WTC11 (cell line): ENCODE measurements at regions not wholly inside any gene's neighbourhood (a gene's known extent, or its start where the extent isn't known, plus 50 kb on each side); places are given as distances from the start of the nearest gene placed in this dataset.
"Not testable (repeated sequence)": the region's sequence is repeated elsewhere in the genome, so short reads cannot be mapped to it uniquely, and the experiment has no call there.

Experiments used
- ATAC-seq: fragments of 200-7000 bp; cut with Tn5 transposase; 2 replicates; pipeline ENCODE4 v1.10.0; 2021; ENCODE audit warnings: mild to moderate bottlenecking, moderate library complexity
- CTCF ChIA-PET: fragments of 300-600 bp; sonication (Branson Sonifier 250); formaldehyde crosslinking; loops from one replicate; lab custom pipeline; 2021; ENCODE audit warnings: antibody characterized with exemption; lab: Charles Lee
- POLR2A ChIA-PET: fragments of 350-600 bp; sonication (Branson Sonifier 250); formaldehyde crosslinking; loops from one replicate; lab custom pipeline; 2021; ENCODE audit warnings: antibody characterized with exemption; lab: Charles Lee
- DNase-seq: peaks from one replicate; pipeline ENCODE4 v3.0.0; 2021; ENCODE audit warnings: low spot score
- H3K27ac Mint-ChIP-seq: 2 replicates; pipeline ENCODE4 v1.8.0; 2021; ENCODE audit warnings: mixed read lengths
- H3K27me3 Mint-ChIP-seq: 2 replicates; pipeline ENCODE4 v1.8.0; 2021; ENCODE audit warnings: low read depth, mild to moderate bottlenecking, moderate library complexity, mixed read lengths
- H3K36me3 Mint-ChIP-seq: 2 replicates; pipeline ENCODE4 v1.8.0; 2021; ENCODE audit warnings: mixed read lengths
- H3K4me1 Mint-ChIP-seq: 2 replicates; pipeline ENCODE4 v1.8.0; 2022; ENCODE audit warnings: mixed read lengths
- H3K4me3 Mint-ChIP-seq: 2 replicates; pipeline ENCODE4 v1.8.0; 2021; ENCODE audit warnings: mild to moderate bottlenecking, moderate library complexity, mixed read lengths
- H3K9me3 Mint-ChIP-seq: 2 replicates; pipeline ENCODE4 v1.8.0; 2021; ENCODE audit warnings: mixed read lengths
- ATF1 ChIP-seq: sonication (generic); formaldehyde crosslinking; IDR thresholded peaks from 2 replicates; pipeline ENCODE4 v1.8.1; 2023; ENCODE audit warnings: mild to moderate bottlenecking, moderate library complexity, missing genetic modification reagents
- ELF4 ChIP-seq: sonication (generic); formaldehyde crosslinking; IDR thresholded peaks from 2 replicates; pipeline ENCODE4 v1.8.1; 2022; ENCODE audit warnings: low read depth, mild to moderate bottlenecking, moderate library complexity, missing genetic modification reagents
- ESRRA ChIP-seq: sonication (generic); formaldehyde crosslinking; IDR thresholded peaks from 2 replicates; pipeline ENCODE4 v1.8.1; 2022; ENCODE audit warnings: mild to moderate bottlenecking, missing genetic modification reagents, borderline replicate concordance
- HMGA2 ChIP-seq: fragments of 250-450 bp; sonication (Bioruptor Pico); IDR thresholded peaks from 2 replicates; pipeline ENCODE4 v1.4.0; 2021; ENCODE audit warnings: mild to moderate bottlenecking, moderate library complexity
- JUN ChIP-seq: sonication (generic); formaldehyde crosslinking; IDR thresholded peaks from 2 replicates; pipeline ENCODE4 v1.8.0; 2023; ENCODE audit warnings: mild to moderate bottlenecking, missing genetic modification reagents
- NFYB ChIP-seq: sonication (generic); formaldehyde crosslinking; conservative IDR thresholded peaks from 2 replicates; pipeline ENCODE4 v1.8.0; 2022; ENCODE audit warnings: low read depth, missing genetic modification reagents
- TF ChIP-seq, protein P1 (sequence below): sonication (generic); formaldehyde crosslinking; IDR thresholded peaks from 2 replicates; pipeline ENCODE4 v1.8.0; 2023; ENCODE audit warnings: missing genetic modification reagents, mild to moderate bottlenecking, borderline replicate concordance
- TF ChIP-seq, protein P2 (sequence below): sonication (generic); formaldehyde crosslinking; IDR thresholded peaks from 2 replicates; pipeline ENCODE4 v1.8.1; 2022; ENCODE audit warnings: mild to moderate bottlenecking, moderate library complexity, missing genetic modification reagents
- TF ChIP-seq, protein P3 (sequence below): sonication (generic); formaldehyde crosslinking; IDR thresholded peaks from 2 replicates; pipeline ENCODE4 v1.8.0; 2022; ENCODE audit warnings: mild to moderate bottlenecking, missing genetic modification reagents
- TF ChIP-seq, protein P4 (sequence below): fragments of 250-450 bp; sonication (Bioruptor Pico); conservative IDR thresholded peaks from 2 replicates; pipeline ENCODE4 v1.9.0; 2021; ENCODE audit warnings: mild to moderate bottlenecking
- TF ChIP-seq, protein P5 (sequence below): fragments of 250-450 bp; sonication (Bioruptor Pico); IDR thresholded peaks from 2 replicates; pipeline ENCODE4 v1.9.0; 2021; ENCODE audit warnings: mild to moderate bottlenecking
- TF ChIP-seq, protein P6 (sequence below): sonication (generic); formaldehyde crosslinking; IDR thresholded peaks from 2 replicates; pipeline ENCODE4 v1.8.1; 2023; ENCODE audit warnings: mild to moderate bottlenecking, missing genetic modification reagents
- TF ChIP-seq, protein P7 (sequence below): sonication (generic); formaldehyde crosslinking; IDR thresholded peaks from 2 replicates; pipeline ENCODE4 v1.8.0; 2023; ENCODE audit warnings: mild to moderate bottlenecking, missing genetic modification reagents

DNA sequence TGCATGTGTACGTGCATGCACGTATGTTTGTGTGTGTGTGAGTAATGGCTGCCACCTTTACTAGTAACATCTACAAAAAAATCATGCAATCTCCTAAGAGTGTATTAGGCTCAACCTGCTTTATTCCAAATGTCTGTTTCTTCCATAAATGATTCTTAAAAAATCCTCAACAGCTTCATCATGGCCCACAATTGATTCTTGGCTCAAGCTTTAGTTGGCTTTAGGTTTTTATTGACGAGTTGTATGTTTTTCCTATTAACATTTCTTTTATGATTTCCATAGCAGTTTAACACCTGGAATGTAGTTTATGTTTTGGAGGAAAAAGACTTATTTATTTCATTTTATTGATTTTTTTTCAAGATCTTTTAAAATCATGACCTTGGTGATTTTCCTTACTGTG lies 121.9 kb upstream of the RAB18 start (continued):
- TF ChIP-seq, protein P1, sequence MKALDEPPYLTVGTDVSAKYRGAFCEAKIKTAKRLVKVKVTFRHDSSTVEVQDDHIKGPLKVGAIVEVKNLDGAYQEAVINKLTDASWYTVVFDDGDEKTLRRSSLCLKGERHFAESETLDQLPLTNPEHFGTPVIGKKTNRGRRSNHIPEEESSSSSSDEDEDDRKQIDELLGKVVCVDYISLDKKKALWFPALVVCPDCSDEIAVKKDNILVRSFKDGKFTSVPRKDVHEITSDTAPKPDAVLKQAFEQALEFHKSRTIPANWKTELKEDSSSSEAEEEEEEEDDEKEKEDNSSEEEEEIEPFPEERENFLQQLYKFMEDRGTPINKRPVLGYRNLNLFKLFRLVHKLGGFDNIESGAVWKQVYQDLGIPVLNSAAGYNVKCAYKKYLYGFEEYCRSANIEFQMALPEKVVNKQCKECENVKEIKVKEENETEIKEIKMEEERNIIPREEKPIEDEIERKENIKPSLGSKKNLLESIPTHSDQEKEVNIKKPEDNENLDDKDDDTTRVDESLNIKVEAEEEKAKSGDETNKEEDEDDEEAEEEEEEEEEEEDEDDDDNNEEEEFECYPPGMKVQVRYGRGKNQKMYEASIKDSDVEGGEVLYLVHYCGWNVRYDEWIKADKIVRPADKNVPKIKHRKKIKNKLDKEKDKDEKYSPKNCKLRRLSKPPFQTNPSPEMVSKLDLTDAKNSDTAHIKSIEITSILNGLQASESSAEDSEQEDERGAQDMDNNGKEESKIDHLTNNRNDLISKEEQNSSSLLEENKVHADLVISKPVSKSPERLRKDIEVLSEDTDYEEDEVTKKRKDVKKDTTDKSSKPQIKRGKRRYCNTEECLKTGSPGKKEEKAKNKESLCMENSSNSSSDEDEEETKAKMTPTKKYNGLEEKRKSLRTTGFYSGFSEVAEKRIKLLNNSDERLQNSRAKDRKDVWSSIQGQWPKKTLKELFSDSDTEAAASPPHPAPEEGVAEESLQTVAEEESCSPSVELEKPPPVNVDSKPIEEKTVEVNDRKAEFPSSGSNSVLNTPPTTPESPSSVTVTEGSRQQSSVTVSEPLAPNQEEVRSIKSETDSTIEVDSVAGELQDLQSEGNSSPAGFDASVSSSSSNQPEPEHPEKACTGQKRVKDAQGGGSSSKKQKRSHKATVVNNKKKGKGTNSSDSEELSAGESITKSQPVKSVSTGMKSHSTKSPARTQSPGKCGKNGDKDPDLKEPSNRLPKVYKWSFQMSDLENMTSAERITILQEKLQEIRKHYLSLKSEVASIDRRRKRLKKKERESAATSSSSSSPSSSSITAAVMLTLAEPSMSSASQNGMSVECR = no peak
- TF ChIP-seq, protein P2, sequence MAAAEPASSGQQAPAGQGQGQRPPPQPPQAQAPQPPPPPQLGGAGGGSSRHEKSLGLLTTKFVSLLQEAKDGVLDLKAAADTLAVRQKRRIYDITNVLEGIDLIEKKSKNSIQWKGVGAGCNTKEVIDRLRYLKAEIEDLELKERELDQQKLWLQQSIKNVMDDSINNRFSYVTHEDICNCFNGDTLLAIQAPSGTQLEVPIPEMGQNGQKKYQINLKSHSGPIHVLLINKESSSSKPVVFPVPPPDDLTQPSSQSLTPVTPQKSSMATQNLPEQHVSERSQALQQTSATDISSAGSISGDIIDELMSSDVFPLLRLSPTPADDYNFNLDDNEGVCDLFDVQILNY (CRISPR knock-in tag) = no peak
- TF ChIP-seq ESRRA (no peak), NFYB (CRISPR knock-in tag) (no peak)
- TF ChIP-seq, protein P3, sequence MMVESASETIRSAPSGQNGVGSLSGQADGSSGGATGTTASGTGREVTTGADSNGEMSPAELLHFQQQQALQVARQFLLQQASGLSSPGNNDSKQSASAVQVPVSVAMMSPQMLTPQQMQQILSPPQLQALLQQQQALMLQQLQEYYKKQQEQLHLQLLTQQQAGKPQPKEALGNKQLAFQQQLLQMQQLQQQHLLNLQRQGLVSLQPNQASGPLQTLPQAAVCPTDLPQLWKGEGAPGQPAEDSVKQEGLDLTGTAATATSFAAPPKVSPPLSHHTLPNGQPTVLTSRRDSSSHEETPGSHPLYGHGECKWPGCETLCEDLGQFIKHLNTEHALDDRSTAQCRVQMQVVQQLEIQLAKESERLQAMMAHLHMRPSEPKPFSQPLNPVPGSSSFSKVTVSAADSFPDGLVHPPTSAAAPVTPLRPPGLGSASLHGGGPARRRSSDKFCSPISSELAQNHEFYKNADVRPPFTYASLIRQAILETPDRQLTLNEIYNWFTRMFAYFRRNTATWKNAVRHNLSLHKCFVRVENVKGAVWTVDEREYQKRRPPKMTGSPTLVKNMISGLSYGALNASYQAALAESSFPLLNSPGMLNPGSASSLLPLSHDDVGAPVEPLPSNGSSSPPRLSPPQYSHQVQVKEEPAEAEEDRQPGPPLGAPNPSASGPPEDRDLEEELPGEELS (CRISPR knock-in tag) = no peak

DNA sequence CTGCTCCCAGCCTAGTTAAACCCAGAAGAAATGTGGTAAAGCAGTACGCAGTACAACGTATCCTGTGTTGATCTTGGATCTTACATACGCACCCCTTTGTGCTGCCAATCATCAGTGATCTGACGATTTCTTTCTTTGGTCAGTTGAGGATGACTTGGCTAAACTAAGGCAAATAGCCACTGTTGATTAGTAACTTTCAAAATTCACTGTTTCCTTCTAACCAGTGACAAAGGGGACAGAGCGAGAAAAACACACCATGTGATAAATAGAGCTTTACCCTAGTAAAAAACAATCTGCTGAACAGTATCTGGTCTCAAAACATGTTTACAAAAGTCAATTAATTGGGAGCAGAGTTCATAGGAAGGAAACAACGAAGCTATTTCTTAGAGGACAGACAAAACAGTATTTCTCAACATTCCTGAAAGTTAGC lies 123.2 kb upstream of the RAB18 start:
- H3K27ac Mint-ChIP-seq = no peak overlapping the region
- no peak overlapping the region for H3K4me3 Mint-ChIP-seq
- CTCF ChIA-PET = no interaction called here
- TF ChIP-seq ELF4 (CRISPR knock-in tag) (no peak), ATF1 (no peak), JUN (CRISPR knock-in tag) (no peak)
- ATAC-seq = no peak
- H3K36me3 Mint-ChIP-seq = no peaks in the 10 kb centered on the region
- H3K4me1 Mint-ChIP-seq = no peaks in the 10 kb centered on the region
- no peaks in the 10 kb centered on the region for H3K27me3 Mint-ChIP-seq
- POLR2A ChIA-PET = no interaction called here
- peaks cover 13% of the 10 kb centered on the region for H3K9me3 Mint-ChIP-seq
- DNase-seq = no peak

DNA sequence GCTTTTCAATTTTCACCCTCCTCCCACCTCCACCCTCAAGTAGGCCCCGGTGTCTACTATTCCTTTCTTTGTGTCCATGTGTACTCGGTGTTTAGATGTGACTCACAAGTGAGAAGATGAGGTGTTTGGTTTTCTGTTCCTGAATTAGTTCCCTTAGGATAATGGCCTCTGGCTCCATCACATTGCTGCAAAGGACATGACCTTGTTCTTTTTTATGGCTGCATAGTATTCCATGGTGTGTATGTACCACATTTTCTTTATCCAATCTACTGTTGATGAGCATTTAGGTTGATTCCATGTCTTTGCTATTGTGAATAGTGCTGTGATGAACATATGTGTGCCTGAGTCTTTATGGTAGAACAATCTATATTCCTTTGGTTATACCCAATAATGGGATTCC lies 125.1 kb upstream of the RAB18 start:
- H3K27me3 Mint-ChIP-seq, ATAC-seq, H3K4me1 Mint-ChIP-seq, DNase-seq, H3K4me3 Mint-ChIP-seq, H3K36me3 Mint-ChIP-seq, CTCF ChIA-PET, H3K27ac Mint-ChIP-seq, POLR2A ChIA-PET: not testable (repeated sequence)
- peaks cover 13% of the 10 kb centered on the region for H3K9me3 Mint-ChIP-seq

DNA sequence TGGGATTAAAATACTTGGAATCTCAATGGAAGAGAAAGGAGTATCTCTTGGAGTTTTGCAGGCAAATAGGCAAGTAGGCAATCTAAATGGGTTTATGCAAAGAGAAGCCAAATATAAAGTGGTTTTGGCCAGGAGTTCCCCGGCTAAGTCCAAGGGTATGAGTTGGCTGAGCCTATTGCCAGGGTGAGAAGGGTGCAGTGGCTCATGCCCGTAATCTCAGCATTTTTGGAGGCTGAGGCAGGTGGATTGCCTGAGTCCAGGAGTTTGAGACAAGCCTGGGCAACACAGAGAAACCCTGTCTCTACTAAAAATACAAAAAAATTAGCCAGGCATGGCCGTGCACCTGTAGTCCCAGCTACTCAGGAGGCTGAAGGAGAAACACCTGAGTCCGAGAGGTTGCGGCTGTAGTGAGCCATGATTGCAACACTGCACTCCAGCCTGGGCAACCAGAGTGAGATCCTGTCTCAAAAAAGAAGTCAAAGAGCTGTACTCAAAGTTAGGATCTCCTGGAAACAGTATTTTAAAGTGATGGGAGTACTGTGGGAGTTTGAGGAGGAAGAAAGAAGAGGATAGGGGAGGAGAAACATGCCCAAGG lies 130.4 kb upstream of the RAB18 start:
- CTCF ChIA-PET = no interaction called here
- POLR2A ChIA-PET = no interaction called here
- H3K9me3 Mint-ChIP-seq = no peaks in the 10 kb centered on the region
- no peaks in the 10 kb centered on the region for H3K36me3 Mint-ChIP-seq
- no peak overlapping the region for H3K4me3 Mint-ChIP-seq
- DNase-seq (no peak), ATAC-seq (no peak)
- H3K27me3 Mint-ChIP-seq = no peaks in the 10 kb centered on the region
- no peaks in the 10 kb centered on the region for H3K4me1 Mint-ChIP-seq
- no peak overlapping the region for H3K27ac Mint-ChIP-seq
- TF ChIP-seq, protein P4, sequence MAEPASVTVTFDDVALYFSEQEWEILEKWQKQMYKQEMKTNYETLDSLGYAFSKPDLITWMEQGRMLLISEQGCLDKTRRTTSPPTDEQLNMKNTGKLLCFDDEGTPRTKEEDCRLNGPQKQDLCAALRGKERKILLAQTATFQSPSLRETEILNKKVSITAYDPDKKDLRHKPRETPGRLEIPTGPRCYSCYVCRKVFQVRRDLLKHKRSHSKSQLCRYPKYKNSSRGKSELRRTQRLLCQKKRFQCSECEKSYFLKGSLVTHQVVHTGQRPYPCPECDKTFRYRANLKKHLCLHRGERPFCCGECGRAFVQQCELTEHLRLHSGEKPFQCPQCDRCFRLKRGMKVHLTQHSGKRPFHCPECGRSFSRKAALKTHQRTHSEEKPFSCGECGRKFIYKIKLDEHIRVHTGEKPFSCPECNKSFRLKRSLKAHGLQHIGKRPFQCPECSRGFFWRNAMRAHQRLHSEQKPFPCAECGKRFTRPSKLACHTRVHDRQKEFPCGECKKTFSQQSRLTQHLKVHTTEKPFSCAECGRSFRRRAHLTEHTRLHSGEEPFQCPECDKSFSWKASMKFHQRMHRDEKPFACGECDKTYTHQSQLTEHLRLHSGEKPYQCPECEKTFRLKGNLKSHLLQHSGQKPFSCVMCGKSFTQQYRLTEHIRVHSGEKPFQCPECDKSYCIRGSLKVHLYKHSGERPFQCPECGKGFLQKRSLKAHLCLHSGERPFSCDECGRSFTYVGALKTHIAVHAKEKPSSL (CRISPR knock-in tag) = no peak
- TF ChIP-seq JUN (CRISPR knock-in tag) (no peak), HMGA2 (CRISPR knock-in tag) (no peak)
- TF ChIP-seq, protein P5, sequence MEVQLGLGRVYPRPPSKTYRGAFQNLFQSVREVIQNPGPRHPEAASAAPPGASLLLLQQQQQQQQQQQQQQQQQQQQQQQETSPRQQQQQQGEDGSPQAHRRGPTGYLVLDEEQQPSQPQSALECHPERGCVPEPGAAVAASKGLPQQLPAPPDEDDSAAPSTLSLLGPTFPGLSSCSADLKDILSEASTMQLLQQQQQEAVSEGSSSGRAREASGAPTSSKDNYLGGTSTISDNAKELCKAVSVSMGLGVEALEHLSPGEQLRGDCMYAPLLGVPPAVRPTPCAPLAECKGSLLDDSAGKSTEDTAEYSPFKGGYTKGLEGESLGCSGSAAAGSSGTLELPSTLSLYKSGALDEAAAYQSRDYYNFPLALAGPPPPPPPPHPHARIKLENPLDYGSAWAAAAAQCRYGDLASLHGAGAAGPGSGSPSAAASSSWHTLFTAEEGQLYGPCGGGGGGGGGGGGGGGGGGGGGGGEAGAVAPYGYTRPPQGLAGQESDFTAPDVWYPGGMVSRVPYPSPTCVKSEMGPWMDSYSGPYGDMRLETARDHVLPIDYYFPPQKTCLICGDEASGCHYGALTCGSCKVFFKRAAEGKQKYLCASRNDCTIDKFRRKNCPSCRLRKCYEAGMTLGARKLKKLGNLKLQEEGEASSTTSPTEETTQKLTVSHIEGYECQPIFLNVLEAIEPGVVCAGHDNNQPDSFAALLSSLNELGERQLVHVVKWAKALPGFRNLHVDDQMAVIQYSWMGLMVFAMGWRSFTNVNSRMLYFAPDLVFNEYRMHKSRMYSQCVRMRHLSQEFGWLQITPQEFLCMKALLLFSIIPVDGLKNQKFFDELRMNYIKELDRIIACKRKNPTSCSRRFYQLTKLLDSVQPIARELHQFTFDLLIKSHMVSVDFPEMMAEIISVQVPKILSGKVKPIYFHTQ (CRISPR knock-in tag) = no peak
- TF ChIP-seq, protein P6, sequence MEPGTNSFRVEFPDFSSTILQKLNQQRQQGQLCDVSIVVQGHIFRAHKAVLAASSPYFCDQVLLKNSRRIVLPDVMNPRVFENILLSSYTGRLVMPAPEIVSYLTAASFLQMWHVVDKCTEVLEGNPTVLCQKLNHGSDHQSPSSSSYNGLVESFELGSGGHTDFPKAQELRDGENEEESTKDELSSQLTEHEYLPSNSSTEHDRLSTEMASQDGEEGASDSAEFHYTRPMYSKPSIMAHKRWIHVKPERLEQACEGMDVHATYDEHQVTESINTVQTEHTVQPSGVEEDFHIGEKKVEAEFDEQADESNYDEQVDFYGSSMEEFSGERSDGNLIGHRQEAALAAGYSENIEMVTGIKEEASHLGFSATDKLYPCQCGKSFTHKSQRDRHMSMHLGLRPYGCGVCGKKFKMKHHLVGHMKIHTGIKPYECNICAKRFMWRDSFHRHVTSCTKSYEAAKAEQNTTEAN (CRISPR knock-in tag) = no peak
- TF ChIP-seq, protein P7, sequence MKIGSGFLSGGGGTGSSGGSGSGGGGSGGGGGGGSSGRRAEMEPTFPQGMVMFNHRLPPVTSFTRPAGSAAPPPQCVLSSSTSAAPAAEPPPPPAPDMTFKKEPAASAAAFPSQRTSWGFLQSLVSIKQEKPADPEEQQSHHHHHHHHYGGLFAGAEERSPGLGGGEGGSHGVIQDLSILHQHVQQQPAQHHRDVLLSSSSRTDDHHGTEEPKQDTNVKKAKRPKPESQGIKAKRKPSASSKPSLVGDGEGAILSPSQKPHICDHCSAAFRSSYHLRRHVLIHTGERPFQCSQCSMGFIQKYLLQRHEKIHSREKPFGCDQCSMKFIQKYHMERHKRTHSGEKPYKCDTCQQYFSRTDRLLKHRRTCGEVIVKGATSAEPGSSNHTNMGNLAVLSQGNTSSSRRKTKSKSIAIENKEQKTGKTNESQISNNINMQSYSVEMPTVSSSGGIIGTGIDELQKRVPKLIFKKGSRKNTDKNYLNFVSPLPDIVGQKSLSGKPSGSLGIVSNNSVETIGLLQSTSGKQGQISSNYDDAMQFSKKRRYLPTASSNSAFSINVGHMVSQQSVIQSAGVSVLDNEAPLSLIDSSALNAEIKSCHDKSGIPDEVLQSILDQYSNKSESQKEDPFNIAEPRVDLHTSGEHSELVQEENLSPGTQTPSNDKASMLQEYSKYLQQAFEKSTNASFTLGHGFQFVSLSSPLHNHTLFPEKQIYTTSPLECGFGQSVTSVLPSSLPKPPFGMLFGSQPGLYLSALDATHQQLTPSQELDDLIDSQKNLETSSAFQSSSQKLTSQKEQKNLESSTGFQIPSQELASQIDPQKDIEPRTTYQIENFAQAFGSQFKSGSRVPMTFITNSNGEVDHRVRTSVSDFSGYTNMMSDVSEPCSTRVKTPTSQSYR (CRISPR knock-in tag) = no peak
